Panc1 (cell line): ENCODE measurements at regions not wholly inside any gene's neighbourhood (a gene's known extent, or its start where the extent isn't known, plus 50 kb on each side); places are given as distances from the start of the nearest gene placed in this dataset.
"Not testable (repeated sequence)": the region's sequence is repeated elsewhere in the genome, so short reads cannot be mapped to it uniquely, and the experiment has no call there.

Experiments used
- CTCF ChIP-seq: fragments of 450-650 bp; IDR thresholded peaks from 2 replicates; pipeline ENCODE4 v1.5.1; 2017; ENCODE audit warnings: mild to moderate bottlenecking
- POLR2AphosphoS5 ChIP-seq: IDR thresholded peaks from 2 replicates; pipeline ENCODE4 v1.6.1; 2012; ENCODE audit warnings: mild to moderate bottlenecking, low read depth, low read length, moderate library complexity
- REST ChIP-seq, 2 experiments: IDR thresholded peaks; 2 replicates each; pipeline ENCODE4 v1.6.1; 2011 to 2012; ENCODE audit warnings: low read depth in 2 of 2, control low read depth in 1 of 2, low read length in 1 of 2, mild to moderate bottlenecking in 1 of 2, moderate library complexity in 1 of 2; ENCODE audit not compliant: insufficient read depth in 1 of 2
- SIN3A ChIP-seq: IDR thresholded peaks from 2 replicates; pipeline ENCODE4 v1.6.1; 2012; ENCODE audit warnings: low read depth, mild to moderate bottlenecking, low read length, moderate library complexity, borderline replicate concordance; ENCODE audit not compliant: insufficient read depth

GRCh38 chr9:38515055-38515454 lies 90.8 kb upstream of the IGFBPL1 start:
- not testable (repeated sequence) for TF ChIP-seq CTCF; POLR2AphosphoS5; SIN3A; REST (IDR thresholded peaks at IDR 0.05; ENCODE audit: insufficient read depth in 1 of 2, low read depth in 2 of 2, low read length in 1 of 2)
